Activated naive CD4-positive, alpha-beta T cell treated with anti-CD3 and anti-CD28 coated beads, Interleukin-2, amount 50 U/mL, for 72 hours (primary cell): ENCODE measurements at regions not wholly inside any gene's neighbourhood (a gene's known extent, or its start where the extent isn't known, plus 50 kb on each side); places are given as distances from the start of the nearest gene placed in this dataset.
"Not testable (repeated sequence)": the region's sequence is repeated elsewhere in the genome, so short reads cannot be mapped to it uniquely, and the experiment has no call there.

Experiments
- ATAC-seq, 2 donors: fragments of 150-1000 bp; cut with Tn5 transposase; 2 replicates each; pipeline ENCODE4 v1.10.0; 2021; ENCODE audit warnings: mild to moderate bottlenecking in 2 of 2, moderate library complexity in 2 of 2
- DNase-seq, 2 donors: peaks; one replicate each; pipeline ENCODE4 v3.0.0; 2021 to 2022; ENCODE audit warnings: low spot score in 2 of 2
- H3K27ac Mint-ChIP-seq, 2 donors: one replicate each; pipeline ENCODE4 v1.8.0; 2022; ENCODE audit warnings: mild to moderate bottlenecking in 2 of 2, mixed read lengths in 2 of 2
- H3K36me3 Mint-ChIP-seq, 2 donors: one replicate each; pipeline ENCODE4 v1.8.0; 2022; ENCODE audit warnings: mixed read lengths in 2 of 2
- H3K9me3 Mint-ChIP-seq, 2 donors: one replicate each; pipeline ENCODE4 v1.8.0; 2022; ENCODE audit warnings: mixed read lengths in 2 of 2

- DNase-seq = no peak
- Mint-ChIP-seq H3K36me3 (peaks cover 2 to 15% of the 10 kb centered on the region in 2 donors), H3K27ac (no peak overlapping the region), H3K9me3 (peaks cover 5 to 15% of the 10 kb centered on the region in 2 donors)
- ATAC-seq = no peak
These were observed 98.4 kb upstream of the MAN1A1 start for GRCh38 chr6:119447921-119448320.

- H3K9me3 Mint-ChIP-seq = peaks cover 4 to 15% of the 10 kb centered on the region in 2 donors
- H3K27ac Mint-ChIP-seq = no peak overlapping the region
- peaks cover 0 to 17% of the 10 kb centered on the region in 2 donors for H3K36me3 Mint-ChIP-seq
- peak in 1 of 2 donors; percentile 46 for ATAC-seq
- DNase-seq = no peak
These were observed 97.0 kb upstream of the MAN1A1 start for GRCh38 chr6:119446609-119447008.

- peak in 1 of 2 donors; percentile 84 for ATAC-seq
These were observed 96.6 kb upstream of the MAN1A1 start for GRCh38 chr6:119446115-119446554.

GRCh38 chr6:119445666-119446065 lies 96.1 kb upstream of the MAN1A1 start:
- no peak for DNase-seq
- H3K36me3 Mint-ChIP-seq = peaks cover 0 to 17% of the 10 kb centered on the region in 2 donors
- ATAC-seq = no peak
- H3K9me3 Mint-ChIP-seq = peaks cover 4 to 15% of the 10 kb centered on the region in 2 donors
- H3K27ac Mint-ChIP-seq = no peak overlapping the region

More at GRCh38 chr6:119446115-119446554, 96.6 kb upstream of the MAN1A1 start:
- DNase-seq = no peak
- Mint-ChIP-seq H3K9me3 (peaks cover 4 to 15% of the 10 kb centered on the region in 2 donors), H3K27ac (no peak overlapping the region), H3K36me3 (peaks cover 0 to 17% of the 10 kb centered on the region in 2 donors)

- ATAC-seq (no peak), DNase-seq (no peak)
- H3K36me3 Mint-ChIP-seq = peaks cover 0 to 17% of the 10 kb centered on the region in 2 donors
- peaks cover 4 to 15% of the 10 kb centered on the region in 2 donors for H3K9me3 Mint-ChIP-seq
- H3K27ac Mint-ChIP-seq = no peak overlapping the region
These were observed 95.3 kb upstream of the MAN1A1 start for GRCh38 chr6:119444642-119445557.

- H3K36me3 Mint-ChIP-seq = peaks cover 0 to 17% of the 10 kb centered on the region in 2 donors
- no peak overlapping the region for H3K27ac Mint-ChIP-seq
- no peak for ATAC-seq
- peaks cover 4 to 15% of the 10 kb centered on the region in 2 donors for H3K9me3 Mint-ChIP-seq
- no peak for DNase-seq
These were observed 94.6 kb upstream of the MAN1A1 start for GRCh38 chr6:119443993-119444641.

GRCh38 chr6:119442776-119443184 lies 93.2 kb upstream of the MAN1A1 start:
- Mint-ChIP-seq H3K36me3 (peaks cover 0 to 17% of the 10 kb centered on the region in 2 donors), H3K27ac (no peak overlapping the region), H3K9me3 (peaks cover 4 to 15% of the 10 kb centered on the region in 2 donors)
- DNase-seq (no peak), ATAC-seq (peak in 1 of 2 donors; percentile 43)

GRCh38 chr6:119440953-119441352 lies 91.4 kb upstream of the MAN1A1 start:
- Mint-ChIP-seq H3K9me3 (peaks cover 4 to 12% of the 10 kb centered on the region in 2 donors), H3K36me3 (peaks cover 0 to 17% of the 10 kb centered on the region in 2 donors), H3K27ac (no peak overlapping the region)
- DNase-seq (no peak), ATAC-seq (no peak)

GRCh38 chr6:119436583-119436982 lies 87.0 kb upstream of the MAN1A1 start:
- no peak overlapping the region for H3K27ac Mint-ChIP-seq
- no peak for ATAC-seq

GRCh38 chr6:119431799-119432198 lies 82.2 kb upstream of the MAN1A1 start:
- ATAC-seq (no peak), DNase-seq (no peak)
- H3K36me3 Mint-ChIP-seq = no peaks in the 10 kb centered on the region
- H3K9me3 Mint-ChIP-seq = no peaks in the 10 kb centered on the region
- H3K27ac Mint-ChIP-seq = no peak overlapping the region

More at GRCh38 chr6:119436583-119436982, 87.0 kb upstream of the MAN1A1 start:
- Mint-ChIP-seq H3K9me3 (no peaks in the 10 kb centered on the region), H3K36me3 (no peaks in the 10 kb centered on the region)
- DNase-seq = no peak

- no peaks in the 10 kb centered on the region for H3K9me3 Mint-ChIP-seq
- H3K27ac Mint-ChIP-seq = no peak overlapping the region
- ATAC-seq (no peak), DNase-seq (no peak)
- H3K36me3 Mint-ChIP-seq = no peaks in the 10 kb centered on the region
These were observed 81.2 kb upstream of the MAN1A1 start for GRCh38 chr6:119430805-119431204.

- no peaks in the 10 kb centered on the region for H3K36me3 Mint-ChIP-seq
- peaks cover 1 to 5% of the 10 kb centered on the region in 2 donors for H3K9me3 Mint-ChIP-seq
- no peak for ATAC-seq
- no peak for DNase-seq
- H3K27ac Mint-ChIP-seq = no peak overlapping the region
These were observed 79.1 kb upstream of the MAN1A1 start for GRCh38 chr6:119428633-119429032.

- H3K36me3 Mint-ChIP-seq = peaks cover 0 to 5% of the 10 kb centered on the region in 2 donors
- DNase-seq (no peak), ATAC-seq (no peak)
- peaks cover 3 to 11% of the 10 kb centered on the region in 2 donors for H3K9me3 Mint-ChIP-seq
- H3K27ac Mint-ChIP-seq = no peak overlapping the region
These were observed 77.1 kb upstream of the MAN1A1 start for GRCh38 chr6:119426619-119427018.

- no peak for ATAC-seq
- peaks cover 15 to 29% of the 10 kb centered on the region in 2 donors for H3K36me3 Mint-ChIP-seq
- no peak for DNase-seq
- no peak overlapping the region for H3K27ac Mint-ChIP-seq
- H3K9me3 Mint-ChIP-seq = peaks cover 24 to 30% of the 10 kb centered on the region in 2 donors
These were observed 74.4 kb upstream of the MAN1A1 start for GRCh38 chr6:119423996-119424395.

- Mint-ChIP-seq H3K36me3 (peaks cover 27 to 64% of the 10 kb centered on the region in 2 donors), H3K9me3 (peaks cover 42 to 52% of the 10 kb centered on the region in 2 donors)
- not testable (repeated sequence) for ATAC-seq, DNase-seq, H3K27ac Mint-ChIP-seq
These were observed 68.5 kb upstream of the MAN1A1 start for GRCh38 chr6:119418084-119418483.

GRCh38 chr6:119407156-119407555 lies 57.6 kb upstream of the MAN1A1 start:
- ATAC-seq = no peak
- Mint-ChIP-seq H3K36me3 (peaks cover 9 to 10% of the 10 kb centered on the region in 2 donors), H3K27ac (no peak overlapping the region), H3K9me3 (peaks cover 18 to 19% of the 10 kb centered on the region in 2 donors)
- DNase-seq = no peak

- Mint-ChIP-seq H3K36me3 (peaks cover 15 to 20% of the 10 kb centered on the region in 2 donors), H3K9me3 (peaks cover 20 to 25% of the 10 kb centered on the region in 2 donors)
- H3K27ac Mint-ChIP-seq, ATAC-seq, DNase-seq: not testable (repeated sequence)
These were observed 55.6 kb upstream of the MAN1A1 start for GRCh38 chr6:119405114-119405513.
